Omental fat pad (tissue), 3 donors: ENCODE measurements at regions not wholly inside any gene's neighbourhood (a gene's known extent, or its start where the extent isn't known, plus 50 kb on each side); places are given as distances from the start of the nearest gene placed in this dataset.

Source experiments
- ATAC-seq: fragments of 150-250 bp; one replicate; pipeline ENCODE4 v1.9.1; 2016; ENCODE audit warnings: mild to moderate bottlenecking, moderate library complexity; ENCODE audit not compliant: low FRiP score
- DNase-seq: peaks from one replicate; pipeline ENCODE4 v3.0.0-alpha.2; 2019; ENCODE audit warnings: low spot score
- CTCF ChIP-seq, 3 donors: fragments of 450-650 bp; IDR thresholded peaks; one replicate each; pipeline ENCODE4 v1.5.1; 2016 to 2017; ENCODE audit warnings: antibody characterized with exemption in 3 of 3, mild to moderate bottlenecking in 3 of 3, moderate library complexity in 2 of 3

GRCh38 chr7:119483364-119483763 lies 789.6 kb upstream of the KCND2 start:
- DNase-seq (no peak), ATAC-seq (no peak)
- TF ChIP-seq CTCF (IDR thresholded peaks at IDR 0.05), result no peak

- no peak for TF ChIP-seq CTCF (IDR thresholded peaks at IDR 0.05)
- ATAC-seq (no peak), DNase-seq (no peak)
Observed at GRCh38 chr7:119514326-119514725, 758.6 kb upstream of the KCND2 start.

GRCh38 chr7:119515214-119515613 lies 757.8 kb upstream of the KCND2 start:
- no peak for ATAC-seq
- DNase-seq, result no peak
- no peak for TF ChIP-seq CTCF (IDR thresholded peaks at IDR 0.05)

- no peak for DNase-seq
- ATAC-seq, result no peak
- no peak for TF ChIP-seq CTCF (IDR thresholded peaks at IDR 0.05)
Observed at GRCh38 chr7:119515962-119516361, 757.0 kb upstream of the KCND2 start.

- no peak for DNase-seq
- no peak for ATAC-seq
- TF ChIP-seq CTCF (IDR thresholded peaks at IDR 0.05), result no peak
Observed at GRCh38 chr7:119522263-119522662, 750.7 kb upstream of the KCND2 start.

GRCh38 chr7:119522698-119523097 lies 750.3 kb upstream of the KCND2 start:
- no peak for TF ChIP-seq CTCF (IDR thresholded peaks at IDR 0.05)
- ATAC-seq, result no peak
- no peak for DNase-seq

GRCh38 chr7:119545118-119545517 lies 727.9 kb upstream of the KCND2 start:
- no peak for TF ChIP-seq CTCF (IDR thresholded peaks at IDR 0.05)
- ATAC-seq (no peak), DNase-seq (no peak)
